ENCODE measurements at regions not wholly inside any gene's neighbourhood (a gene's known extent, or its start where the extent isn't known, plus 50 kb on each side); places are given as distances from the start of the nearest gene placed in this dataset.

DNA sequence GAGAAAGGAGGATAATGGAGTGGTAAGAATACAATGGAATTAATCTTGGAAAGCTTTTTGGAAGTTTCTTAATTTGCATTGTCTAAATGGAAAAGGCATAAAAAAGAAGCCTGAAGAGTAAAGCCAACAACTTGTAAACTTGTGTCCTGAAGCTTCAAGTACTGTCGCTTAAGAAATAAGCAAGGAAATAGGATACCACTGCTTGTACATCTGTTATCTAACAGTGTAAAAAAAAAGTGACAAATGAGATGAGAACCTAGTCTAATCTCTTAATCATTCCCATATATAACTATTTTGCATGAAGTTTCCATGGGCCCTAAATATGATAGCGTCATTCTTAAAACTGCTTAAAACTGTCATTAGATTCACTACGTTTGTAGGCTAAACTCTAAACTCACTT is 134.0 kb upstream of the DYRK2 start (continued):
- TF ChIP-seq ZNF318 (IDR thresholded peaks at IDR 0.05; ENCODE audit: borderline replicate concordance in 1 of 2, low read depth in 1 of 2) (no peak), ZNF347 (CRISPR knock-in tag; IDR thresholded peaks at IDR 0.05; ENCODE audit: low read depth) (no peak), ZNF395 (CRISPR knock-in tag; IDR thresholded peaks at IDR 0.05) (no peak), ZZZ3 (IDR thresholded peaks at IDR 0.05) (no peak), CUX1 (CRISPR knock-in tag; IDR thresholded peaks at IDR 0.05) (no peak), RCOR1 (IDR thresholded peaks at IDR 0.05; ENCODE audit: borderline replicate concordance in 1 of 2, low read depth in 2 of 2, low read length in 2 of 2) (no peak), ZFPM2 (CRISPR knock-in tag; IDR thresholded peaks at IDR 0.05) (no peak), ZNF717 (CRISPR knock-in tag; IDR thresholded peaks at IDR 0.05) (no peak), SMAD1 (IDR thresholded peaks at IDR 0.05; ENCODE audit: low read depth, low read length, partially characterized antibody) (no peak), TGIF2 (CRISPR knock-in tag; IDR thresholded peaks at IDR 0.05) (no peak)
- TF ChIP-seq, protein P1, sequence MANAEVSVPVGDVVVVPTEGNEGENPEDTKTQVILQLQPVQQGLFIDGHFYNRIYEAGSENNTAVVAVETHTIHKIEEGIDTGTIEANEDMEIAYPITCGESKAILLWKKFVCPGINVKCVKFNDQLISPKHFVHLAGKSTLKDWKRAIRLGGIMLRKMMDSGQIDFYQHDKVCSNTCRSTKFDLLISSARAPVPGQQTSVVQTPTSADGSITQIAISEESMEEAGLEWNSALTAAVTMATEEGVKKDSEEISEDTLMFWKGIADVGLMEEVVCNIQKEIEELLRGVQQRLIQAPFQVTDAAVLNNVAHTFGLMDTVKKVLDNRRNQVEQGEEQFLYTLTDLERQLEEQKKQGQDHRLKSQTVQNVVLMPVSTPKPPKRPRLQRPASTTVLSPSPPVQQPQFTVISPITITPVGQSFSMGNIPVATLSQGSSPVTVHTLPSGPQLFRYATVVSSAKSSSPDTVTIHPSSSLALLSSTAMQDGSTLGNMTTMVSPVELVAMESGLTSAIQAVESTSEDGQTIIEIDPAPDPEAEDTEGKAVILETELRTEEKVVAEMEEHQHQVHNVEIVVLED (CRISPR knock-in tag; IDR thresholded peaks at IDR 0.05): no peak

Measured in K562 (cell line).